Colonic mucosa (tissue), 4 donors: ENCODE measurements at regions not wholly inside any gene's neighbourhood (a gene's known extent, or its start where the extent isn't known, plus 50 kb on each side); places are given as distances from the start of the nearest gene placed in this dataset.

ENCODE experiments used
- DNase-seq: peaks from one replicate; pipeline ENCODE4 v3.0.0-alpha.2; 2020
- H3K27ac ChIP-seq: fragments of 200-600 bp; one replicate; pipeline ENCODE4 v1.8.0; 2021
- H3K27me3 ChIP-seq: fragments of 200-600 bp; one replicate; pipeline ENCODE4 v1.8.0; 2021
- H3K36me3 ChIP-seq: fragments of 200-600 bp; one replicate; pipeline ENCODE4 v1.8.0; 2021
- H3K4me1 ChIP-seq: fragments of 200-600 bp; one replicate; pipeline ENCODE4 v1.8.0; 2021; ENCODE audit warnings: mild to moderate bottlenecking
- H3K4me3 ChIP-seq: fragments of 200-600 bp; one replicate; pipeline ENCODE4 v1.8.0; 2021
- H3K9ac ChIP-seq, 2 donors: one replicate each; pipeline ENCODE4 v1.7.0; 2013; ENCODE audit warnings: control low read depth in 2 of 2, low read depth in 2 of 2, low read length in 2 of 2
- H3K9me3 ChIP-seq: fragments of 200-600 bp; one replicate; pipeline ENCODE4 v1.8.0; 2021
- intact Hi-C: fragments of 100-400 bp; cut with DNase I; formaldehyde crosslinking; loops from one replicate; pipeline ENCODE4 v1.14.1; 2022
- TF ChIP-seq, protein P1 (sequence below): fragments of 200-600 bp; IDR thresholded peaks from one replicate; pipeline ENCODE4 v1.8.0; 2022; ENCODE audit warnings: antibody characterized with exemption, mild to moderate bottlenecking
- donor health status: healthy.
- donor health status: DM: no; HTN: no; CAD: no.
- donor health status: DM: no; HTN: no; CAD: no.

DNA sequence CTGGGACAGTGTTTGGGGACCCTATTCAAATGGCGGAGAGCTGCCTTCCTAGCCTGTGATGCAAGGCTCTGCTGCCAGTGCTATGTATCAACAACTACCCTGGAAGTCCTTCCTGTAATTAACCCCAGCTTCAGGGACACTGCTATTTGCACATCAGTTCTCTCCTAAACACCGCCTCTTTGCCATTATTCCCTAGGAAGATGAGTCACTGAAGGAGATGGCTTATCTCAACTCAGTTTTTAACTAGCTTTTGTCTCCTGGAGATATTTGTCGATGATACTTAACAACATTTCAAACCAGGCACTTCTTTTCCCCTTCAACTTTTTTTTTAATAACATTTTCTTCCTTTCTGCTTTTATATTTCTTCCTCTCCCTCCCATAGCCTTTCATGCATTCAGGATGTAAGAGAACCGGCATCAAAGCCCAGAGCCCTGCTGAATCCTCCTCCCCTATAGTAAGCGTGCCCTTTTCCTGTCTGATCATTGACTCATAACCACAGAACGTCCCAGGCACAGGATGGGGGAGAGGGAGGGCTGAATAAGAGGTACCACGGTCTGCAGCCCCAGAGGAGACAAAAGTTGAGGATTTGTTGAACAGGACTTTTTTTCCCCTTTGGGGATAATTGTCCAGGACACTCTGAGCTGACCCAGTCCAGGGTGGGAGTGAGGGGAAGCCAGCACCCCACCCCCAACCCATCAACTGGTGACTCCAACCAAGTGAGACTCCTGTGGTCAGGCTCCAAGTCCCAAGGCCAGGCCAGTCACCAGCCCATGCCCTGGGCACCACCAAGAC is 387.8 kb upstream of the SALL1 start:
- no peaks in the 10 kb centered on the region for H3K9me3 ChIP-seq
- TF ChIP-seq, protein P1, sequence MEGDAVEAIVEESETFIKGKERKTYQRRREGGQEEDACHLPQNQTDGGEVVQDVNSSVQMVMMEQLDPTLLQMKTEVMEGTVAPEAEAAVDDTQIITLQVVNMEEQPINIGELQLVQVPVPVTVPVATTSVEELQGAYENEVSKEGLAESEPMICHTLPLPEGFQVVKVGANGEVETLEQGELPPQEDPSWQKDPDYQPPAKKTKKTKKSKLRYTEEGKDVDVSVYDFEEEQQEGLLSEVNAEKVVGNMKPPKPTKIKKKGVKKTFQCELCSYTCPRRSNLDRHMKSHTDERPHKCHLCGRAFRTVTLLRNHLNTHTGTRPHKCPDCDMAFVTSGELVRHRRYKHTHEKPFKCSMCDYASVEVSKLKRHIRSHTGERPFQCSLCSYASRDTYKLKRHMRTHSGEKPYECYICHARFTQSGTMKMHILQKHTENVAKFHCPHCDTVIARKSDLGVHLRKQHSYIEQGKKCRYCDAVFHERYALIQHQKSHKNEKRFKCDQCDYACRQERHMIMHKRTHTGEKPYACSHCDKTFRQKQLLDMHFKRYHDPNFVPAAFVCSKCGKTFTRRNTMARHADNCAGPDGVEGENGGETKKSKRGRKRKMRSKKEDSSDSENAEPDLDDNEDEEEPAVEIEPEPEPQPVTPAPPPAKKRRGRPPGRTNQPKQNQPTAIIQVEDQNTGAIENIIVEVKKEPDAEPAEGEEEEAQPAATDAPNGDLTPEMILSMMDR: no peak
- no peak for DNase-seq
- no peak overlapping the region for H3K4me3 ChIP-seq
- H3K36me3 ChIP-seq: no peaks in the 10 kb centered on the region
- H3K27me3 ChIP-seq: no peaks in the 10 kb centered on the region
- intact Hi-C loops: no loop called here
- no peaks in the 10 kb centered on the region for H3K4me1 ChIP-seq
- H3K9ac ChIP-seq: no peak overlapping the region
- no peak overlapping the region for H3K27ac ChIP-seq

DNA sequence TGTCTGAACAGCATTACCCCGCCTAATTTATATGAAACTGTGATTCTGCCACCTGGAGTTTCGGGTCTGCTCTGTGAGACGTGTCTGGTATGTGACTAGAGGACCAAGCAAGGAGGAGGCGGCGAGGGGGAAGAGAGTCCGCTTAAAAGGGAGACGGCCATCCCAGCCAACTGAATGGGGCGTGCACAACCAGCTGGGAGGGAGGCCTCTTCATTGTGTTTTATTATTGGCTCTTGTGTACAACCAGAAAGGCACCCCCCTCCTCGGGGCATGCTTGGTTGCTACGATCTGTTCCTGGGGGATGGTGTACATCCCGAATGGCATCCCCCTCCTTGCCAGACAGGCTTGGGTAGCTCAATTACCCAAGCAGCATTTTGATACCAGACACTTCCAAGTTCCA is 384.5 kb upstream of the SALL1 start:
- intact Hi-C loops: no loop called here
- H3K9ac ChIP-seq: no peak overlapping the region
- TF ChIP-seq, protein P1: no peak
- DNase-seq: no peak
- no peaks in the 10 kb centered on the region for H3K9me3 ChIP-seq
- no peak overlapping the region for H3K4me3 ChIP-seq
- no peak overlapping the region for H3K27ac ChIP-seq
- no peaks in the 10 kb centered on the region for H3K36me3 ChIP-seq
- H3K4me1 ChIP-seq: no peaks in the 10 kb centered on the region
- H3K27me3 ChIP-seq: no peaks in the 10 kb centered on the region

GRCh38 chr16:51532551-51532950 is 381.5 kb upstream of the SALL1 start:
- intact Hi-C loops: no loop called here
- no peak for DNase-seq

DNA sequence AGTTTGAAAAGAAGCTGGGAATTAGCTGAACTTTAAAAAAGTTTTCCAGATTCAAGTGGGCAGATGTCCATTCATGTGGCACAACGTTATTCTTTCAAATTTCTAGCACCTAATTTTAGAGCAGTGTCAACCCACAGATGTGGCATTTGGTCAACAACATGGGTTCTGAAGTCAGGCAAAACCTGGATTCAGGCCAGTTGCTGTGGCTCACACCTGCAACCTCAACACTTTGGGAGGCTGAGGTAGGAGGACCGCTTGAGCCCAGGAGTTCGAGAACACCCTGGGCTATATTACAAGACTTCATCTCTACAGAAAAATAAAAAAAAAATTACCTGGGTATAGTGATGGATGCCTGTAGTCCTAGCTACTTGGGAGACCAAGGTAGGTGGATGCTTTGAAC is 380.2 kb upstream of the SALL1 start:
- Histone ChIP-seq H3K4me3 (no peak overlapping the region), H3K4me1 (no peaks in the 10 kb centered on the region), H3K27me3 (no peaks in the 10 kb centered on the region), H3K27ac (no peak overlapping the region), H3K9ac (no peak overlapping the region), H3K36me3 (no peaks in the 10 kb centered on the region), H3K9me3 (no peaks in the 10 kb centered on the region)
- intact Hi-C loops: no loop called here
- TF ChIP-seq, protein P1: no peak
- DNase-seq: no peak

More at GRCh38 chr16:51532551-51532950, 381.5 kb upstream of the SALL1 start:
- H3K4me1 ChIP-seq: no peaks in the 10 kb centered on the region
- no peak overlapping the region for H3K9ac ChIP-seq
- TF ChIP-seq, protein P1: no peak
- H3K27ac ChIP-seq: no peak overlapping the region
- H3K27me3 ChIP-seq: no peaks in the 10 kb centered on the region
- no peaks in the 10 kb centered on the region for H3K9me3 ChIP-seq
- H3K36me3 ChIP-seq: no peaks in the 10 kb centered on the region
- no peak overlapping the region for H3K4me3 ChIP-seq

DNA sequence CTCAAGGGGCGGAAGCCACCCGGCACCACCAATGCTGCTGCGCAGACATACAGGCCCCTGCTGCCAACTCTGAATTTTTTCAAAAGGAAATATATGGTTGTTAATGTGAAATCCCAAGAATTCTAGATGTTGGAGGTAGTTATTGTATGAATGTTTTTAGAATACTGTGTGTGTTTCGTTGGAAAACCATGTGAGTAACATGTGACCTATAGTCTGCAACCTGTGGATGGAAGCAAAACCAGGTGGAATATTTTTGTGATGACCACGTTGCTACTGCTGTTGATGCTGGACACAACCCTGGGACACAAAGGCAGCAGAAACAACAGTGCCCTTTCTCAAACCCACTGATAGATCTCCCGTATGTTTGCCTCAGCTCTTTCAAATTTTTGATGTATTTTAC is 376.3 kb upstream of the SALL1 start:
- Histone ChIP-seq H3K27ac (no peak overlapping the region), H3K36me3 (no peaks in the 10 kb centered on the region), H3K4me3 (no peak overlapping the region), H3K4me1 (no peaks in the 10 kb centered on the region), H3K27me3 (no peaks in the 10 kb centered on the region), H3K9ac (no peak overlapping the region), H3K9me3 (no peaks in the 10 kb centered on the region)
- TF ChIP-seq, protein P1: no peak
- intact Hi-C loops: no loop called here
- DNase-seq: no peak
